ENCODE measurements at regions not wholly inside any gene's neighbourhood (a gene's known extent, or its start where the extent isn't known, plus 50 kb on each side); places are given as distances from the start of the nearest gene placed in this dataset.

DNA sequence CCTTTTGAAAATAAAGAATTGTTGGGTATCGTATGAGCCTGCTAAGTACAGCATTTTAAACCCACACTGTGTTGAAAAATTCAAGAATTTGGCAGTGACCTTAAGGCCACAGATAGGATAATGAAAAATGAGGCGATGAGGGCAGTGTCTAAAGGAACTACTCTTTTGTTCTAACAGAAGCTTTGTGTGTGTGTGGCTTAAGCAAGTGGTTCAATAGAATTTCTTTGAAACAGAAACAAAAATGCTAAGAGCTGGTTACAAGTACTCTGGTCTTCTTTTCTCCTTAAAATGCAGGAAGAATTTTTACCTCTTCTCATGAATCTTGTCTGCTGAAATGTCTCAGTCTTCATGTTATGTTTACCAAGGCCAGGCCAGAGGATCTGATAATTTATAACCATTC lies 279.5 kb downstream of the ZNF536 start:
- TF ChIP-seq, protein P1, sequence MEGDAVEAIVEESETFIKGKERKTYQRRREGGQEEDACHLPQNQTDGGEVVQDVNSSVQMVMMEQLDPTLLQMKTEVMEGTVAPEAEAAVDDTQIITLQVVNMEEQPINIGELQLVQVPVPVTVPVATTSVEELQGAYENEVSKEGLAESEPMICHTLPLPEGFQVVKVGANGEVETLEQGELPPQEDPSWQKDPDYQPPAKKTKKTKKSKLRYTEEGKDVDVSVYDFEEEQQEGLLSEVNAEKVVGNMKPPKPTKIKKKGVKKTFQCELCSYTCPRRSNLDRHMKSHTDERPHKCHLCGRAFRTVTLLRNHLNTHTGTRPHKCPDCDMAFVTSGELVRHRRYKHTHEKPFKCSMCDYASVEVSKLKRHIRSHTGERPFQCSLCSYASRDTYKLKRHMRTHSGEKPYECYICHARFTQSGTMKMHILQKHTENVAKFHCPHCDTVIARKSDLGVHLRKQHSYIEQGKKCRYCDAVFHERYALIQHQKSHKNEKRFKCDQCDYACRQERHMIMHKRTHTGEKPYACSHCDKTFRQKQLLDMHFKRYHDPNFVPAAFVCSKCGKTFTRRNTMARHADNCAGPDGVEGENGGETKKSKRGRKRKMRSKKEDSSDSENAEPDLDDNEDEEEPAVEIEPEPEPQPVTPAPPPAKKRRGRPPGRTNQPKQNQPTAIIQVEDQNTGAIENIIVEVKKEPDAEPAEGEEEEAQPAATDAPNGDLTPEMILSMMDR (IDR thresholded peaks at IDR 0.05), result no peak
- TF ChIP-seq, protein P2, sequence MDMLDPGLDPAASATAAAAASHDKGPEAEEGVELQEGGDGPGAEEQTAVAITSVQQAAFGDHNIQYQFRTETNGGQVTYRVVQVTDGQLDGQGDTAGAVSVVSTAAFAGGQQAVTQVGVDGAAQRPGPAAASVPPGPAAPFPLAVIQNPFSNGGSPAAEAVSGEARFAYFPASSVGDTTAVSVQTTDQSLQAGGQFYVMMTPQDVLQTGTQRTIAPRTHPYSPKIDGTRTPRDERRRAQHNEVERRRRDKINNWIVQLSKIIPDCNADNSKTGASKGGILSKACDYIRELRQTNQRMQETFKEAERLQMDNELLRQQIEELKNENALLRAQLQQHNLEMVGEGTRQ (CRISPR knock-in tag; IDR thresholded peaks at IDR 0.05), result no peak
- TF ChIP-seq, protein P3, sequence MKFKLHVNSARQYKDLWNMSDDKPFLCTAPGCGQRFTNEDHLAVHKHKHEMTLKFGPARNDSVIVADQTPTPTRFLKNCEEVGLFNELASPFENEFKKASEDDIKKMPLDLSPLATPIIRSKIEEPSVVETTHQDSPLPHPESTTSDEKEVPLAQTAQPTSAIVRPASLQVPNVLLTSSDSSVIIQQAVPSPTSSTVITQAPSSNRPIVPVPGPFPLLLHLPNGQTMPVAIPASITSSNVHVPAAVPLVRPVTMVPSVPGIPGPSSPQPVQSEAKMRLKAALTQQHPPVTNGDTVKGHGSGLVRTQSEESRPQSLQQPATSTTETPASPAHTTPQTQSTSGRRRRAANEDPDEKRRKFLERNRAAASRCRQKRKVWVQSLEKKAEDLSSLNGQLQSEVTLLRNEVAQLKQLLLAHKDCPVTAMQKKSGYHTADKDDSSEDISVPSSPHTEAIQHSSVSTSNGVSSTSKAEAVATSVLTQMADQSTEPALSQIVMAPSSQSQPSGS (CRISPR knock-in tag; IDR thresholded peaks at IDR 0.05; ENCODE audit: borderline replicate concordance, low read depth), result no peak
- TF ChIP-seq NR2C2 (CRISPR knock-in tag; IDR thresholded peaks at IDR 0.05), result no peak
- TF ChIP-seq ESRRA (CRISPR knock-in tag; IDR thresholded peaks at IDR 0.05; ENCODE audit: borderline replicate concordance), result no peak
- TF ChIP-seq FOXP1 (CRISPR knock-in tag; IDR thresholded peaks at IDR 0.05; ENCODE audit: borderline replicate concordance), result no peak
- no peak for TF ChIP-seq CBFB (CRISPR knock-in tag; IDR thresholded peaks at IDR 0.05; ENCODE audit: low read depth)
- TF ChIP-seq, protein P4, sequence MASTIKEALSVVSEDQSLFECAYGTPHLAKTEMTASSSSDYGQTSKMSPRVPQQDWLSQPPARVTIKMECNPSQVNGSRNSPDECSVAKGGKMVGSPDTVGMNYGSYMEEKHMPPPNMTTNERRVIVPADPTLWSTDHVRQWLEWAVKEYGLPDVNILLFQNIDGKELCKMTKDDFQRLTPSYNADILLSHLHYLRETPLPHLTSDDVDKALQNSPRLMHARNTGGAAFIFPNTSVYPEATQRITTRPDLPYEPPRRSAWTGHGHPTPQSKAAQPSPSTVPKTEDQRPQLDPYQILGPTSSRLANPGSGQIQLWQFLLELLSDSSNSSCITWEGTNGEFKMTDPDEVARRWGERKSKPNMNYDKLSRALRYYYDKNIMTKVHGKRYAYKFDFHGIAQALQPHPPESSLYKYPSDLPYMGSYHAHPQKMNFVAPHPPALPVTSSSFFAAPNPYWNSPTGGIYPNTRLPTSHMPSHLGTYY (CRISPR knock-in tag; IDR thresholded peaks at IDR 0.05), result no peak
- TF ChIP-seq NR1H2 (CRISPR knock-in tag; IDR thresholded peaks at IDR 0.05), result no peak
- no peak for TF ChIP-seq TCF7 (CRISPR knock-in tag; IDR thresholded peaks at IDR 0.05; ENCODE audit: low read depth)
- TF ChIP-seq ZNF396 (CRISPR knock-in tag; IDR thresholded peaks at IDR 0.05; ENCODE audit: borderline replicate concordance), result no peak
- TF ChIP-seq, protein P5, sequence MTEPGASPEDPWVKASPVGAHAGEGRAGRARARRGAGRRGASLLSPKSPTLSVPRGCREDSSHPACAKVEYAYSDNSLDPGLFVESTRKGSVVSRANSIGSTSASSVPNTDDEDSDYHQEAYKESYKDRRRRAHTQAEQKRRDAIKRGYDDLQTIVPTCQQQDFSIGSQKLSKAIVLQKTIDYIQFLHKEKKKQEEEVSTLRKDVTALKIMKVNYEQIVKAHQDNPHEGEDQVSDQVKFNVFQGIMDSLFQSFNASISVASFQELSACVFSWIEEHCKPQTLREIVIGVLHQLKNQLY (CRISPR knock-in tag; IDR thresholded peaks at IDR 0.05), result no peak
